ENCODE measurements at regions not wholly inside any gene's neighbourhood (a gene's known extent, or its start where the extent isn't known, plus 50 kb on each side); places are given as distances from the start of the nearest gene placed in this dataset.

DNA sequence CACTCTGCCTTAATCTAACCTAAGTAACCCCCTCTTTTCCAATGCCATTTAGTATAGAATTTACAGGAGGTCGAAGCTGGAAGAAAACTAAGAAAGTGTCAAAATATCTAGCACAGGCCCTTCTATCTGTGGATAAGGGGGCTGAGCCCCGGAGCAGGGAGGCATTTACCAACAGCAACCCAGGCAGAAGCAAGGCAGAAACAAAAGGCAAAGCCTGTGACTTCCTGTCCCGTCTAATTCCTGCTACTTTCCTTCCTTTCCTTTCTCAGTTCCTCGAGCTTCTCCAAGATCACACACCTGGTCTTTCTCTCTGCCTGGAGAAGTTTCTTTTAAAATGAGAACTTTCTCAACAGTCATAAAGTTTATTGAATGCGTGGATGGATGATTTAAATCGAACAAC, 146.0 kb downstream of the FOXA2 start:
- DNase-seq (ENCODE audit: low read depth, low spot score) = no peak

DNA sequence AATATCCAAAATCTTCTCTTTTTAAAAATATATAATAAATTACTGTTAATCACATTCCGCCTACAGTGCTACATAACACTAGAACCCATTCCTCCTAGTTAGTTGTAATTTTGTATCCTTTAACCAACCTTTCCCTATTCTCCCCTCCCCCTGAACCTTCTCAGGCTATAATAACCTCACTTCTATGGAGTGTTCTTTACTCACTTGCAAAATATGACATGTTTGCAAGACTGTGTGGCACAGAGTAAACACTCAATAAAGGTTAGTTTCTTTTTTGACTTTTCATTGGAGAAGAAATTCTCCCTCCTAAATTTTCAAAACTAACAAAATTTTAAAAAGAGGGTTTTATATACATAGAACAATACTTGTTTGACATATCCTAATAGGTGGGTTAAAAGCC, 147.0 kb downstream of the FOXA2 start:
- DNase-seq (ENCODE audit: low read depth, low spot score) = no peak

DNA sequence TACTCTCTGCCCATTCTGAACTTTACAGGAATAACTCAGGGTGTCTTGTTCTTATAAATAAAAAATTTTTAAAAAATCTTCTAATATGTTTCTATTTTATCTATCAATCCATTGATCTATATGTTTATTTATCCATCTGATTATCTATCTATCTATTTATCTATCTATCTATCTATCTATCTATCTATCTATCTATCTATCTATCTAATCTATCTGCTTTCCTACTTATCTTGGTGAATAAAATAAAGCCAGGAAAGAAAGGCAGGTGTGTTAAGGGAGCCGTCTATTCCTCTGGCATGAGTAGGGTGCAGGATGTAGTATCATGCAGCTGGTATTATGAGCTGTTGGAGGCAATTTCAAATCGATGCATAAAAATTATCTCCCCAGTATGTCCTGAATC, 153.0 kb downstream of the FOXA2 start:
- no peak for DNase-seq (ENCODE audit: low read depth, low spot score)

DNA sequence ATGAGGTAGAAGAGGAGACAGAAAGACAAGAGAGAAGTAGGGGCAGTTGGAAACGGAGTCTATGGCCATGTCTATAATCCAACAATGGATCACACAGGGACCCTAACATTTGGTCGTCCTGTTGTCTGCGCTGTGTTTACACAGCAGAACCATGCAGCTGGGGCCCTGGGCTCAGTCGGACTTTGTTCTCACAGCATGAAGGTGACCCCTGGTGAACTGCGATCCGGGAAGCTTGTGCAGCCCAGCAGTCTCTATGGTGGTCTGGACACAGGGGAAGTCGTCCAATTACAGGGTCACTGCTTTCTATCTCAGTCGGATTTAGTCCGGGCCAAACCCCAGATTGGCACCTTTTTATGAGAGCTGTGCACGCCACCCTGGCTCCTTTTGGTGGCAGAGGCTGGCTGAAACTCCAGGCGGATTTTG, 153.6 kb downstream of the FOXA2 start:
- no peak for DNase-seq (ENCODE audit: low read depth, low spot score)

DNA sequence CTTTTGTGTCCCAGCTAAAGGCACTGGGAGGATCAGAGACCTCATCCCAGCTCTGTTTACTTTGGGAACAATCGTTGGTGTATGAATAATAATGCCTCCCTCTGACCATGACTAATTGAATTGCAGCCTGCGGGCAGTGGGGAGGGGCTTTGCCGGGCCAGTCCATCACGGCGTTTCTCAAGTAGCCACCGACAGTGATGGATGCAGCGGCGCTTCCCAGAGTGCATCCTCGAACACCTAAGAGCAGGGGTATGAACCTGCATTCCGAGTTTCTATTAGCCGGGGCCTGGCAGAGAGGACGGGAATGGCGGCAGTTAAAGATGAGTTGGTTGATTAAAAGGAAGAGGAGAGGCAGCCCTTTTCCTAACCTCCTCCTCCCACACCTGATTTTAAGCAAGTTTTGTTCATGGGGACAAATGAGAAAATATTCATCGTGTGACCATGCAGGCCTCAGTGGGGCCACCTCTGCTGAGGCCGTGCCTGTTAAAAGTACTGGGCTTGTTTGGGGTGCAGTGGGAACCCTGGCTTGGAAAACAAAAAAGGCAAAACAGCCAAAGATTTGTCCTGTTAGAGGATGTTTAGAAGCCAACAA, 154.1 kb downstream of the FOXA2 start:
- no peak for DNase-seq (ENCODE audit: low read depth, low spot score)

DNA sequence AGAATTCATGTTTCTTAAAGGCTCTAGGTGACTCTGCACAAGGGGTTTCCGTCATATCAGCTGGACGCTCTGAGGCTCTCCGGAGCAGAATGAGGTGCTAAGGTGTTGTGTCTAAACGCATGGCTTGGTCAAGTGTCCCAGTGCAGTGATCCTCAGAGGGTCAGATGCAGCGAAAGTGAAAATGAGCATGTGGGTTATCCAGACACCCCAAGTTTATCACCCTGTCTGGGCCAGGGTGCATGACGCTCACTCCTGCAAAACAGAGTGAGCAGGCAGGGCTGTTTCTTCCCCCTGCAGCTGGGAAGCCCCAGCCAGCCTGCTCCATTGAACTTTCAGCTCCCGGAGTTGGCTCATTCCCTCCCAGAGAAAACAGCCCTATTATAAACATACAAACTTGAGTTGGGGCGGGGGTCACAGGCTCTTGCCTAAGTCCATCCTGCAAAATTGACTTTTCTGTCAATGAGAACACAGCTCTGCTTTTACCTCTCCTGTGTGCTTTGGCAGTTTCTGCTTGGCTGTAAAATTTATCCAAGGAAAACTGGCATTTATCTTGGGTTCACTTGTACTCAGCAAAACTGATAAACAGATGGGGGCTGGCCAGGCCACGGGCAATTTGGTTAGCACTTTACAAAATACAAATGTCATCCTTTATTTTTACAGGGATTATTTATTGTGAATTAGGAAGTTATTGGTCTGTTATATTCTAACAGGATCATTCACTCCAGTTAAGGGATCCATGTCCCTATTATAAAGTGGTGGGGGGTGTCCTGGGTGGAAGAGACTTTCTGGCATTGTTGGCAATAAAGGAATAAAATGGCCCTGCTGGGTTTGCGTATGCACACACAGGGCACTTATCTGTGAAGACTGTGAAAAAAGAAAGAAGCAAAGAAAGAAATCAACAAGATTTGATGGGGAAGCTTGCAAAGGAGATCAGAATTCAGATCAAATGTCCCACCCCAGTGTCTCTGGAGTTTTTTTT, 154.9 kb downstream of the FOXA2 start:
- DNase-seq (ENCODE audit: low read depth, low spot score) = no peak

DNA sequence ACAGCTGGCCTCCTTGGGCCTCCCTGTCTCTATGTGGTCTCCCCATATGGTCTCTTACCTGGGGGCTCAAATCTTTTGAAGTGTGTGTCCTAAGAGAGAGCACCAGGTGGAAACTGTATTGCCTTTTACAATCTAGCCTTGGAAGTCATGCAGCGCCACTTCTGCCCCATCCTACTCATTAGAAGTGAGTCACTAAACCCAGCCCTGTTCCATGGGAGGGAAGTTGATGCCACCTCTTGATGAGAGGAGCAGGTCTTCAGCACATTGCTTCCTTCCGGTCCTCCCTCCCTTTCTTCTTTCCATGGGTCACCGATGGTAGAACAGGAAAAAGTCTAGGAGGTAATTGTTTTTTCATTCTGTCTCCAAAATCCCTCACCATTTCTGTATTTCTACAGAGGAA, 156.3 kb downstream of the FOXA2 start:
- no peak for DNase-seq (ENCODE audit: low read depth, low spot score)

DNA sequence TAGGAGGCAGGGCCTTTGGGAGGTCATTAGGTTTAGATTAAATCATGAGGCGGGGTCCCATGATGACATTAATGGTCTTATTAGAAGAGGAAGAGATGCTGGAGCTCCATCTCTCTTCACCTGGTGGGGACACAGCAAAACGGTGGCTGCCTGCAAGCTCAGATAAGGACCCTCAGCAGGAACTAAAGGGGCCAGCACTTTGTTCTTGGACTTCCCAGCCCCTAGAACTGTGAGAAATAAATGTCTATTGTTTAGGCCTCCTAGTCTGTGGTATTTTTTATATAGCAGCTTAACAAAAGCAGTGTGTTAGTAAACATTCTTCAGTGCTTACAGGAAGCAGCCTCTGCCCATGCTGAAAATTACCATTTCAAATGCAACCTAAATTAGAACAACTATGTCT, 157.6 kb downstream of the FOXA2 start:
- no peak for DNase-seq (ENCODE audit: low read depth, low spot score)

DNA sequence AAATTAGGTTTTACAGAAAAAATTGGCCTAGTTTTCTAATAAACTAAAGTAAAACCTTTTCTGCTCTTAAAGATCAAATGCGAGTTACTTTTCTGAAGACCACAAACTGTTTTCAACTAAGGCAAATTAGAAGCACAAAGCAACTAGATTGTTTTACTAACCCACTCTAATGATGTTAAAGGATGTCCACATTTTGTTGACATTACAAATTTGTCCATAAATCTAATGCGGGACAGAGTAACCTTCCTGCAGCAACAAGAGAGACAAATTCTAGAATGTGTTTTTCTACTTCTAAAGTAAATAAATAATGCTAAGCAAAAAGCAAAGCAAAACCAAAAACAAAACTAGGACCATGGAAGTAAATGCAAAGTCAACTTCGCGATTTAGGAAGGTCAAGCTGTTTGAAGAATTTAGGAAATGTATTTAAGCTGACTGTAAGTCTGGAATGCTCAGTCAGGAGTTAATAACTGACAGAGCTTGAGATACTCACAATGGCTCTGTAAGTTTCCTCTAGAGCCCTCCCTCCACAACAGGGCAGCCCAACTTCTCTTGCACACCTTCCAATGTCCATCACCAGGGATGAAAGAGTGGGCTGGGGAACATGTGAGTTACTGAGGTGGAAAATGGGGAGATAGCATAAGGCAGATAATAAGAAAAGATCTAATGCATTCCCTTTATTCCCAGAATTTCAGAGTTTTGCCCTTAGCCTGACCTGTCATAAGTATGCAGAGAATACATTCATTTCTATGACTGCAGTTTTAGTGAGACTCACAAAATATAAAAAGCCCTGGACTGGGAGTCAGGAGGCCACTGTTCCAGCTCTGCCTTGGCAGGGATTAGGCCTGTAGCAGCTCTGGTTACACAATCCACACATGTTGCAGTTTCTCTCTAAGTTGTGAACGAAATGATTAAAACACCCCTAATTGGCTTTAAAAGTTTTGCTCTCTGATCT, 158.8 kb downstream of the FOXA2 start:
- no peak for DNase-seq (ENCODE audit: low read depth, low spot score)

DNA sequence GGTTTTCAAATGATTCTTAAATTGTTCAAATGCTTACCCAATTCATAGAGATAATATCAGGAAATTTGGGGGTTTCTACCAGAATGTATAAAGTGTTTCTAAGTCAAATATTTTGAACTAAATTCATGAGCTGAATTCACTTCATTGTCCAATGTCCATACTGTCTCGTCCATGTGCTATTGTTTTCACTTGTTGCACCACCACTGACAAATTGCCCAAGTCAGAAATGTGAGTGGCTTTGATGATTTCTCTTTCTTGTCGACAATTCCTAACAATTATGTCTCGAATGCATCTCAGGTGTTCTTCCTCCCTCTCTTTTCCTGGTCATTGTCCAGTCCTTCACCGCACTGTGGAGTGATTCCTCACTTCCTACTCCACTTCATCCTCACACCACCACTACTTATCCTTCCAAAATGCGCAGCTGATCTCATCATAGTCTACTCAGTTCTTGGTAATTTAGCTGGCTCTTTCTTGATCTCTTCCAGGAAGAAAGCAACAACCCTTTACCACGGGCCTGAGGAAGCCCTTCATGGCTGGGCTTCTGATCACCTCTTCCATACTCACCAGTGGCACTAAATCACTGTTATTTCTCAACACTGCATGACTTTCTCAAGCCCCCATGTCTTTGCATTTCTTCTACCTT, 161.1 kb downstream of the FOXA2 start:
- no peak for DNase-seq (ENCODE audit: low read depth, low spot score)

DNA sequence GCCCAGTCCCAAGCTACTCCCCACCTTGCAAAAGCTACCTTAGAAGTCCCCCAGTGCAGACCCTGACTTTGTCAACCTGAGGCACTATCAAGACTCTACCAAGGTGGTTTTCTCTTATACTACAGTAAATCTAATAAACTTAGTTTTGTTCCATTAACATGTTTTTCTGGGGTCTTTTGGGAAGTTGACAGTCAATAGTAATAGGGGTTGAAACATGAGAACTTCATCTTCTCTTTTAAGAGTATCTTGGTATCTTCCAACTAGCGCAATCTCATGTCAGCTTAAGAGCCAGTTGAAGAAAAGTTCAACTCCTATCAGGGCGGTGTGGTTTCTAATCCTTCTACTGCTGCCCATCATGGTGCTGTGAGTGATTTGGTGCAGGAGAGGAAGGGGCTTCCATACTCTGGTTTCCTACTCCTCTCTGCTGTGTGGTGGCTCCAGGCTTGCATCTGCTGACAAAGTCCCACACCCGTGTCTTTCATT, 164.2 kb downstream of the FOXA2 start:
- no peak for DNase-seq (ENCODE audit: low read depth, low spot score)

DNA sequence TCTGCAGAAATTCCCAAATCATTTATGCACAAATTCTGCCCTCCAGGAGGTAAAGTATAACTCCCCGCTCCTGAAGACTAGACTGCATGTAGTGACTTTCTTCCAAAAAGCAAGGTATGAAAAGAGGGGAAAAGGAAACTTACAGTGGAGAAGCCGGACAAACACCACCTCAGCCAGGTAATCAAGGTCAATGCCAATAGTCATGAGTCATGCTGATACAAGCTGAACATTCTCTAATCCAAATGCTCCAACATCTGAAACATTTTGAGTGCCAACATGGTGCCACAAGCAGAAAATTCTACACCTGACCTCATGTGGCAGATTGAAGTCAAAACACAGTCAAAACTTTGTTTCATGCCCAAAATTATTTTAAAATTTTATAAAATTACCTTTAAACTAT, 165.6 kb downstream of the FOXA2 start:
- DNase-seq (ENCODE audit: low read depth, low spot score) = no peak

DNA sequence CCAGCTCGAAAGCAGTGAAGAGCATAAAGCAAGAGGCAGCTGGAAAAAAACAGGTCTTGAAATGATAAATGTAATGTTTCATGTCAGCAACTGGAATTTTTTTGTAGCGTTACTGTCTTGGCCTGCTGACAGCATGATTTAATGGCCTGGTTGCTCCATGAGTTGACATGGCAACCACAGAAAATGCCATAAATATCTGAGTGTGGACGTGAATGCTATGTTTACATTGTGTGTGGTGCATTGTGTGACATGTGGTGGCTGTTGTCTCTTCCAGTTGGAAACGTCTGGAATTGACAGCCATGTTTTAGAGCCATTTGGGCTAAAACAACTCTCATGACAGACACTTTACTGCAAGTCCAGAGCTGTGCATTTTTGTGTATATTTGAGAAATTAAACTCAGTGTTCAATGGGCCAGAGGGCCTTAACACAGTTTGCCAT, 170.0 kb downstream of the FOXA2 start:
- DNase-seq (ENCODE audit: low read depth, low spot score) = no peak

DNA sequence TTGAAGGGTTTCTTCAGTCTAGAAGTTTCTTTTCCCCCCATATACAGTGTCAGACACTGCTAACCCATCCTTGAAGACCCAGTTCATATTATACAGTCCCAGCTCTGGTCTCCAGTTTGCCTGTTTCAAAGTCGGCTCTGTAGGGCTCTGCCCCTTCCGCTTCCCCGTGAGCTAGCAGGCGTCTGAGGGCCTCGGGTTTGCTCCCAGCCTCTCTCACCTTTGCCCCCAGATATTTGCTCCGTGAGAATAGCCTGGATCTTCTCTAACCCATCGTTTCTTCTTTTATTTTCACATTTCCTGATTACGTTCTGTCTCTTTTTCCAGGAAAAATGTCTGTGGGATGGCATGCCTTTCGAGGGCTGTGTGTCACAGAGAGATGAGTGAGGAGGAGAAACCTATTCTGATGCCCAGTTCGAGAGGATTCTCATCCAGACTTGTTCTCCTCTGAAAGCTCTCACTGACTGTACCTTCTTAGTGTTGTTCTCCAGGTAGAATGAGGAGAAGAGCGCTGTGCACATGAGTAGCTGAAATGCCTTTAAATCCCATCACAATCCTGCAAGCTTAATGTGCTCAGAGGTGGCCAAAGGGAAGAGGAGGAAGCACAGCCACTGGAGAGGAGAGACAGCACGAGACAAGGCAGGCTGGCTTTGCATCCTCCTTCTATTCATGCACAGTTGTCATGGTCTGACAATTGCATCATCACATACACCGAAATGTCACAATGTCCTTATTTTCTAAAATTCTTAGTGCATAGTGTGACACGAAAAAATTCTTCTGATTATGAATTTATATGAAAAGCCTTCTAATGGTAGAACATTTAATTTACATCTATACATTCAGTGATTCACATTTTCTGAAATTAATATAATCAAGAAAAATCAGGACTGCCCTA, 171.1 kb downstream of the FOXA2 start:
- no peak for DNase-seq (ENCODE audit: low read depth, low spot score)

DNA sequence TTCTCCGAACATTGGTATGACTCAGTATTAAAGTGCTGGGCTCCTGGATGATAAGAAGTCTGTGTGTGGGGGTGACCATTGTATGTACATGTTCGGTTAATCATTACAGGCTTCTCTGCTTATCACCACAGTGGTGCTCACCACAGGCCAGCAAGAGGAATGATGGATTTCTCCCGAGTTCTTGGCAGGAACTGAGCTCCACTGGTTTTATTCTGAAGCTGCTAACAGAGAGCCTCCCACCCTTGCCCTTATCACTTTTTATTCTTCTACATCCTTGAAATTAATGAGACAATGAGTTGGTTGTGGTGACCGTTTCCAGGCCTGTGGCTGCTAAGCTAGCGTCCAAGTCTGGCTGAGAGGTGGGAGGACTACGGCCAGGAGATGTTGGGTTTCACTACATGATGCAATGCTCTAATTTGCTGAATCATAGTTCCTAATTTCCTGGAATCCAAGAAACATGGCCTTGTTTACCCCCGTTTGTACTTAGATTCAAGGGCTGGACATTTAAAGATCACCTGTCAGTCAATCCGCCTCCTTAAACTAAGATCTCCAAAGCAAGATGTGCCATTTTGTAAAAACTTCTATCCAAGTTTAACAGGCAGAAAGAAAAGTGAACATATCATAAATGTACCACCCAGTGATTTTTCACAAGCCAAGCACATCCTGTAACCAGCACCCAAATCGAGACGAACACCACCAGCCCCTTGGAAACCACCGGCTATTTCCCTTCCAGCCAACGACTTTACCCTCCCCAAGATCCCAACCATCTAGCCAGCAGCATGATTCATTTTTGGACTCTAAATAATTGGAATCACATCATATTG, 172.5 kb downstream of the FOXA2 start:
- no peak for DNase-seq (ENCODE audit: low read depth, low spot score)

DNA sequence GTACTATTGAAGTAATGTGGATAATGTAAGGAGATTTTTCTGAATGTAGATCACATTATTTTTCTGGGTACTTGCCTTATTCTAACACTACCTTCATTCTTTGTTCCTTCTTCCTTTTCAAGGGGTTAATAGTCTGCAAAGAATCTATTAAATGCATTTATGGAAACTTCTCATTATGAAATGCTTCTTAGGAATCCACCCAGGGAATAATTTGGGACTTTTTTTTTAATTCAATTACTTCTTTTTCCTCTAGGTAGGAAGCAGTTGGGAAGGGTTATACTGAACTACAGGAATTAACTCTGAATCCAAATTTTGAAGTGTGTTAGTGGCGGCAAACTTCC, 173.1 kb downstream of the FOXA2 start:
- no peak for DNase-seq (ENCODE audit: low read depth, low spot score)

DNA sequence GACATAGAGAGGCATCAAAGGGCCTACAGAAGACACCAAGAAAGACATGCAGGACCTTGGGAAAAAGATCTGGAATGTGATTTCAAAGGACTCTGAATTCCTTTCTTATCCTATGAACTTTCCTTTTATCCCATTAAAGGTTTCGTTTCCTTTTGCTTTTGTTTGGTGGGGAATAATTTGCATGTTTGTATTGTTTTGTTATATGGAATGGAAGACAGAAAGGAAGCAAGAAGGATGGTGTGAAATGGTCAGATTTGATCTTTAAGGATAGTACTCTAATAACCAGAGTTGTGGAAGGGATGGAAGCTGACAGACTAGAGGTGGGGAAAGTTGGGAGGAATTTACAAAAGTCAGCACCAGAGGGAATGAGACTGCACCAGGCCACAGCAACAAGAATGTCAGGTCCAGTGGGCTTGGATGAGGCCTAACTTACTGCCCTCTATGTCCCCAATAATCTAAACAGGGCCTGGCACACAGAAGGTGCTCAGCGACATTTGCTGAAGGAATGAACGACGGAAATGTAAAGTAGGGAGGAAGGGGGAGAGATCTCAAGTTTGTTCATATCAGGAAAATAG, 173.7 kb downstream of the FOXA2 start:
- DNase-seq (ENCODE audit: low read depth, low spot score) = no peak

DNA sequence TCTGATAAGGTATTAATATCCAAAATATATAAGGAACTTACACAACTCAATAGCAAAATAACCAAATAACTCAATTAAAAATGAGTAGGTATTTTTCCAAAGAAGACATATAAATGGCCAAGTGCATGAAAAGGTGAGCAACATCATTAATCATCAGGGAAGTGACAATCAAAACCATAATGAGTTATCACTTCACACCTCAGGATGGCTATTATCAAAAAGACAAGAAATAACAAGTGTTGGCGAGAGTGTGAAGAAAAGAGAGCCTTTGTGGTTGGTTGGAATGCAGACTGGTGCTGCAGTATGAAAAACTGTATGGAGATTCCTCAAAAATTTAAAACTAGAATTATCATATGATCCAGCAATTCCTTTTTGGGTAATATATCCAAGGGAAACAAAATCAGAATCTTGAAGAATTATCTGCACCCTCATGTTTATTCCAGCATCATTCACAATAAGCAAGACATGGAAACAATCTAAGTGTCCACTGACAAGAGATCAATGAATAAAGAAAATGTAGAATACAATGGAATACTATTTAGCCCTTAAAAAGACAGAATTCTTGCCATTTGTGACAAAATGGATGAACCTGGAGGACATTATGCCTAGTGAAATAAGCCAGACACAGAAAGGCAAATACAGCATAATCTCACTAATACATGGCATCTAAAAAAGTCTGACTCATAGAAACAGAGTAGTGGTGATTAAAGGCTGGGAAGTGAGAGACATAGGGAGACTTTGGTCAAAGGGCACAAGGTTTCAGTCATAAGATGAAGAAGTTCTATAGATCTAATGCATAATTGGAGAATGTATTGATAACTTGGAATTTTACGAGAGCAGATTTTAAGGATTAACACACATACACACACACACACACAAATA, 175.6 kb downstream of the FOXA2 start:
- DNase-seq (ENCODE audit: low read depth, low spot score) = no peak

Data from pulmonary artery endothelial cell (primary cell).